ENCODE measurements at regions not wholly inside any gene's neighbourhood (a gene's known extent, or its start where the extent isn't known, plus 50 kb on each side); places are given as distances from the start of the nearest gene placed in this dataset.

DNA sequence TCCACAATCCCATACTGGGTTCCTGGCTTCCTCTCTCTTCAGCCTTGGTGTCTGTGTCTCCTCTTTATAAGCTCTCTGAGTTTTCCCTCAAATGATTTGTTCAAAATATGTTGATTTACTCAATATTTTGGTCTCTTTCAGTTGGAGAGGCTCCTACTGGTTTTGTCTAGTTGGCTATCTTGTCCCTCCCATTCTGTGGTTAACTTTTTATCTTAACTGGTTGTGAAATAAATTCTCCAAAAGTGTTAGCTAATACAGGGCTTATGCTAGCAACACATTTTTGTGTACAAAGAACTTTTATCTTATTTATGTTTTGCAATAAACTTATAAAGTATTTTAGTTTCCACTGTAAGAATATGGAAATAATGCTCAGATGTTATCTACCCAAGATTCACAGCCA, 200.9 kb downstream of the AASDHPPT start:
- no peaks in the 10 kb centered on the region for H3K9me3 ChIP-seq (ENCODE audit: low read length)
- no peak for TF ChIP-seq EZH2 (IDR thresholded peaks at IDR 0.05; ENCODE audit: borderline replicate concordance, low read length)
- no peak for TF ChIP-seq CTCF (IDR thresholded peaks at IDR 0.05; ENCODE audit: low read length)
- H3K4me3 ChIP-seq (ENCODE audit: low read depth, low read length, poor library complexity, severe bottlenecking) = no peak overlapping the region
- H3K9me2 ChIP-seq (ENCODE audit: low read depth, low read length) = no peaks in the 10 kb centered on the region
- no peaks in the 10 kb centered on the region for H3K27me3 ChIP-seq (ENCODE audit: insufficient read depth, low read length)
- H2AFZ ChIP-seq (ENCODE audit: low read length) = no peak overlapping the region
- no peaks in the 10 kb centered on the region for H4K20me1 ChIP-seq (ENCODE audit: insufficient read depth, low read length)
- no peaks in the 10 kb centered on the region for H3K4me1 ChIP-seq (ENCODE audit: insufficient read depth, low read length, severe bottlenecking)
- no peaks in the 10 kb centered on the region for H3F3A ChIP-seq (ENCODE audit: insufficient read depth, low read length)
- no peak overlapping the region for H3K27ac ChIP-seq (ENCODE audit: low read depth, low read length, poor library complexity, severe bottlenecking)
- H3K4me2 ChIP-seq (ENCODE audit: low read length) = no peak overlapping the region
- no peaks in the 10 kb centered on the region for H3K79me2 ChIP-seq (ENCODE audit: insufficient read depth, low read length)
- H3K9ac ChIP-seq (ENCODE audit: low read length) = no peak overlapping the region
- H3K36me3 ChIP-seq (ENCODE audit: insufficient read depth, low read length) = no peaks in the 10 kb centered on the region

DNA sequence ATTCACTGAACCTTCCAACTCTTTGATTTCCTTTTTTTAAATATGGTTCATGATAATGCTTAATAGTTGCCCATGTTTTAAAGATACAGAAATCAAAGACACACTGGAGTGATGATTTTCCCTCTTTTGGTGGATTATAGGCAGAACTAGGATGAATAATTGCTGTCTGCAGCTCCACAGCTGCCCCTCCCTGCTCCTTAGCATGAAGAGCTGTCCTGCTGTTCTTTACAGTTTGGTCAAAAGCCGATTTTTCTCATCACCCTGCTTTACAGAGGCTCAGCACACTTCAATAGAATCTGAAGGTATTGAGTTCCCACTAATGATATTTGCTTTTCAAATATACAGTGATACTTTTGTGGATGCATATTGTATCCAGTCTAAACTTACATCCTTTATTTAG, 202.6 kb downstream of the AASDHPPT start:
- no peaks in the 10 kb centered on the region for H3K9me2 ChIP-seq (ENCODE audit: low read depth, low read length)
- no peaks in the 10 kb centered on the region for H4K20me1 ChIP-seq (ENCODE audit: insufficient read depth, low read length)
- no peak overlapping the region for H2AFZ ChIP-seq (ENCODE audit: low read length)
- TF ChIP-seq EZH2 (IDR thresholded peaks at IDR 0.05; ENCODE audit: borderline replicate concordance, low read length) (no peak), CTCF (IDR thresholded peaks at IDR 0.05; ENCODE audit: low read length) (no peak)
- H3F3A ChIP-seq (ENCODE audit: insufficient read depth, low read length) = no peaks in the 10 kb centered on the region
- no peak overlapping the region for H3K4me2 ChIP-seq (ENCODE audit: low read length)
- no peak overlapping the region for H3K4me3 ChIP-seq (ENCODE audit: low read depth, low read length, poor library complexity, severe bottlenecking)
- no peaks in the 10 kb centered on the region for H3K79me2 ChIP-seq (ENCODE audit: insufficient read depth, low read length)
- no peaks in the 10 kb centered on the region for H3K9me3 ChIP-seq (ENCODE audit: low read length)
- no peaks in the 10 kb centered on the region for H3K27me3 ChIP-seq (ENCODE audit: insufficient read depth, low read length)
- no peak overlapping the region for H3K9ac ChIP-seq (ENCODE audit: low read length)
- no peak overlapping the region for H3K27ac ChIP-seq (ENCODE audit: low read depth, low read length, poor library complexity, severe bottlenecking)
- no peaks in the 10 kb centered on the region for H3K36me3 ChIP-seq (ENCODE audit: insufficient read depth, low read length)
- H3K4me1 ChIP-seq (ENCODE audit: insufficient read depth, low read length, severe bottlenecking) = no peaks in the 10 kb centered on the region

- Histone ChIP-seq H3K27ac (ENCODE audit: low read depth, low read length, poor library complexity, severe bottlenecking) (no peak overlapping the region), H3K9me2 (ENCODE audit: low read depth, low read length) (no peaks in the 10 kb centered on the region), H4K20me1 (ENCODE audit: insufficient read depth, low read length) (no peaks in the 10 kb centered on the region), H3K27me3 (ENCODE audit: insufficient read depth, low read length) (no peaks in the 10 kb centered on the region), H2AFZ (ENCODE audit: low read length) (no peak overlapping the region), H3K9ac (ENCODE audit: low read length) (no peak overlapping the region), H3K79me2 (ENCODE audit: insufficient read depth, low read length) (no peaks in the 10 kb centered on the region), H3F3A (ENCODE audit: insufficient read depth, low read length) (no peaks in the 10 kb centered on the region), H3K4me1 (ENCODE audit: insufficient read depth, low read length, severe bottlenecking) (no peaks in the 10 kb centered on the region), H3K4me2 (ENCODE audit: low read length) (no peak overlapping the region), H3K36me3 (ENCODE audit: insufficient read depth, low read length) (no peaks in the 10 kb centered on the region), H3K4me3 (ENCODE audit: low read depth, low read length, poor library complexity, severe bottlenecking) (no peak overlapping the region), H3K9me3 (ENCODE audit: low read length) (no peaks in the 10 kb centered on the region)
- TF ChIP-seq CTCF (IDR thresholded peaks at IDR 0.05; ENCODE audit: low read length) = no peak
- TF ChIP-seq EZH2 (IDR thresholded peaks at IDR 0.05; ENCODE audit: borderline replicate concordance, low read length) = no peak
Observed at GRCh38 chr11:106281455-106282173, 204.2 kb downstream of the AASDHPPT start.
